HG03457 (cell line): ENCODE measurements at regions not wholly inside any gene's neighbourhood (a gene's known extent, or its start where the extent isn't known, plus 50 kb on each side); places are given as distances from the start of the nearest gene placed in this dataset.

Experiments used
- ATAC-seq: cut with Tn5 transposase; IDR thresholded peaks from one replicate; pipeline ENCODE4 v1.9.1; 2021; ENCODE audit warnings: moderate number of reproducible peaks; ENCODE audit not compliant: unreplicated experiment

GRCh38 chr6:54710456-54710855 is 136.1 kb upstream of the FAM83B start:
- ATAC-seq = no peak

GRCh38 chr6:54716010-54716409 is 130.6 kb upstream of the FAM83B start:
- no peak for ATAC-seq

- ATAC-seq = no peak
These were observed 129.7 kb upstream of the FAM83B start for GRCh38 chr6:54716877-54717276.

- ATAC-seq = peak; percentile 96
These were observed 128.6 kb upstream of the FAM83B start for GRCh38 chr6:54717849-54718455.

- no peak for ATAC-seq
These were observed 128.0 kb upstream of the FAM83B start for GRCh38 chr6:54718541-54719023.

GRCh38 chr6:54719131-54719530 is 127.4 kb upstream of the FAM83B start:
- ATAC-seq = no peak

- no peak for ATAC-seq
These were observed 126.9 kb upstream of the FAM83B start for GRCh38 chr6:54719633-54720032.

GRCh38 chr6:54722328-54722727 is 124.2 kb upstream of the FAM83B start:
- no peak for ATAC-seq

GRCh38 chr6:54729716-54730115 is 116.9 kb upstream of the FAM83B start:
- ATAC-seq = no peak

- ATAC-seq = no peak
These were observed 115.6 kb upstream of the FAM83B start for GRCh38 chr6:54730767-54731630.

GRCh38 chr6:54737247-54737646 is 109.3 kb upstream of the FAM83B start:
- peak; percentile 65 for ATAC-seq

GRCh38 chr6:54747955-54748354 is 98.6 kb upstream of the FAM83B start:
- ATAC-seq = no peak

GRCh38 chr6:54754406-54754805 is 92.2 kb upstream of the FAM83B start:
- ATAC-seq = no peak

GRCh38 chr6:54758340-54758739 is 88.2 kb upstream of the FAM83B start:
- ATAC-seq = no peak

GRCh38 chr6:54768494-54768893 is 78.1 kb upstream of the FAM83B start:
- ATAC-seq = no peak

- no peak for ATAC-seq
These were observed 76.2 kb upstream of the FAM83B start for GRCh38 chr6:54770328-54770727.

GRCh38 chr6:54771968-54772367 is 74.6 kb upstream of the FAM83B start:
- ATAC-seq = no peak

- no peak for ATAC-seq
These were observed 74.0 kb upstream of the FAM83B start for GRCh38 chr6:54772610-54773009.

GRCh38 chr6:54775576-54775975 is 71.0 kb upstream of the FAM83B start:
- ATAC-seq = no peak

- no peak for ATAC-seq
These were observed 69.7 kb upstream of the FAM83B start for GRCh38 chr6:54776891-54777290.

- ATAC-seq = no peak
These were observed 67.8 kb upstream of the FAM83B start for GRCh38 chr6:54778731-54779130.

GRCh38 chr6:54784011-54784410 is 62.6 kb upstream of the FAM83B start:
- ATAC-seq = no peak
